Keratinocyte (primary cell): ENCODE measurements at regions not wholly inside any gene's neighbourhood (a gene's known extent, or its start where the extent isn't known, plus 50 kb on each side); places are given as distances from the start of the nearest gene placed in this dataset.

Experiments
- CTCF ChIP-seq, 3 experiments: IDR thresholded peaks in 1 of 3; conservative IDR thresholded peaks in 1 of 3; optimal IDR thresholded peaks in 1 of 3; 2 replicates in 2 of 3; 3 replicates in 1 of 3; pipeline versions ENCODE3 to v1.5.1; 2011; ENCODE audit warnings: low read length in 3 of 3, mild to moderate bottlenecking in 3 of 3, moderate library complexity in 2 of 3, control low read depth in 1 of 3, inconsistent platforms in 1 of 3; ENCODE audit not compliant: insufficient read depth in 2 of 3; ENCODE audit errors: extremely low read depth in 1 of 3
- EZH2 ChIP-seq: IDR thresholded peaks from one replicate; pipeline ENCODE4 v1.6.1; 2012; ENCODE audit warnings: inconsistent platforms, mild to moderate bottlenecking, low read length, moderate library complexity

- TF ChIP-seq CTCF (optimal IDR thresholded peaks at IDR 0.05 in 1 of 3, IDR thresholded peaks at IDR 0.05 in 1 of 3, conservative IDR thresholded peaks at IDR 0.05 in 1 of 3; ENCODE audit: extremely low read depth in 1 of 3, insufficient read depth in 2 of 3, low read length in 3 of 3) = peak in 1 of 3 experiments; percentile 13
- no peak for TF ChIP-seq EZH2
Observed at GRCh38 chr2:34738691-34739090, 1139.6 kb upstream of the FAM98A start.
